ENCODE measurements at regions not wholly inside any gene's neighbourhood (a gene's known extent, or its start where the extent isn't known, plus 50 kb on each side); places are given as distances from the start of the nearest gene placed in this dataset.

DNA sequence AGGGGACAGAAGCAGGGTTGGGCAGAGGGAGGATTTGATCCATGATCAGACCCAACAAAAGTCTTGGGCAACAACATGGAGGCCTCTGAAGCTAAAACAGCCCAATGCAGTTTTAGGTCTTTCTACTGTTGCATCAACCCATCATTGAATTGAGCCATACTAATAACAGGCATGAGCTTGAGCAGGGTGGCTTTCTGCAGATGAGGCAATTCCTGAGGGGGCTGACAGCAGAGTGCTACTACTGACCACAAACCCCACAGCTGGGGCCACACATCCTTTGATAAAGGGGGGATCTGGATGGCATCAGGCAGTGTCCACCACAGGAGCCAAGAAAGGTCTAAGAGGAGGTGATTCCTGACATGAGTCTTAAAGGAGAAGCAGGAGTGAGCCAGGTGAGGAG is 517.0 kb upstream of the PPP2R3A start:
- TF ChIP-seq CTCF (IDR thresholded peaks at IDR 0.05) (no peak), POLR2AphosphoS5 (IDR thresholded peaks at IDR 0.05) (no peak), POLR2A (IDR thresholded peaks at IDR 0.05) (no peak)

Measured in gastroesophageal sphincter (tissue), 3 donors.